Ascending aorta (tissue), 2 donors: ENCODE measurements at regions not wholly inside any gene's neighbourhood (a gene's known extent, or its start where the extent isn't known, plus 50 kb on each side); places are given as distances from the start of the nearest gene placed in this dataset.

Experiments used
- DNase-seq, 2 donors: peaks; one replicate each; pipeline ENCODE4 v3.0.0-alpha.2; 2019; ENCODE audit warnings: low spot score in 2 of 2
- H3K27ac ChIP-seq, 2 donors: fragments of 200-600 bp; sonication (generic); one replicate each; pipeline ENCODE4 v1.5.1; 2016 to 2017; ENCODE audit warnings: mild to moderate bottlenecking in 1 of 2
- H3K27me3 ChIP-seq: fragments of 200-600 bp; sonication (generic); one replicate; pipeline ENCODE4 v1.5.1; 2017
- H3K36me3 ChIP-seq, 2 donors: fragments of 200-600 bp; sonication (generic); one replicate each; pipeline ENCODE4 v1.5.1; 2016
- H3K4me1 ChIP-seq, 2 donors: fragments of 200-600 bp; sonication (generic); one replicate each; pipeline ENCODE4 v1.5.1; 2016 to 2017; ENCODE audit warnings: mild to moderate bottlenecking in 1 of 2
- H3K4me3 ChIP-seq, 2 donors: fragments of 200-600 bp; sonication (generic); one replicate each; pipeline ENCODE4 v1.5.1; 2016 to 2017; ENCODE audit warnings: mild to moderate bottlenecking in 1 of 2
- H3K9me3 ChIP-seq, 2 donors: fragments of 200-600 bp; sonication (generic); one replicate each; pipeline ENCODE4 v1.5.1; 2016
- intact Hi-C: fragments of 100-400 bp; cut with DNase I; formaldehyde crosslinking; loops from one replicate; pipeline ENCODE4 v1.15.1; 2023
- TF ChIP-seq, protein P1 (sequence below), 3 experiments: fragments of 200-600 bp in 2 of 3; fragments of 450-650 bp in 1 of 3; sonication (generic) in 2 of 3; IDR thresholded peaks; one replicate each; pipeline ENCODE4 v1.5.1; 2016 to 2019; ENCODE audit warnings: antibody characterized with exemption in 3 of 3, mild to moderate bottlenecking in 1 of 3, moderate library complexity in 1 of 3

DNA sequence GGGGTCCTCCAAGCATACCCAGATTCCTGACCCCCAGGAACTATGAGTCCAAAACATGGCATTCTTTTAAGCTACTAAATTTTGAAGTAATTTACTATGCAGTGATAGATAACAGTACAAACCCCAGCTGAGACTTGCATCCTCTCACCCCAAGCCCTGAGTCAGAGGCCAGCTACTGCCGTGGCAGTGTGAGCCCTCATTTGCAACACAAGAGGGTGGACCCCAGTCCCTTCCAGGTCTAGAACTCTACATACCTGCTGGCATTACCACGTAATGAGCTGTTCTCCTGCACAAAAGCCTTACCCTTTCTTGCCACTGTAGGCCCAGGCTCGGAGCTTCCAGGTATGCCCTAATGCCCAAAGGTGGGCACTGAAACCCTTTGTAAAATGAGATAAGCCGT lies 108.6 kb upstream of the ERCC6L2 start:
- Histone ChIP-seq H3K27me3 (no peaks in the 10 kb centered on the region), H3K36me3 (no peaks in the 10 kb centered on the region), H3K9me3 (no peaks in the 10 kb centered on the region), H3K4me3 (no peak overlapping the region), H3K27ac (no peak overlapping the region), H3K4me1 (no peaks in the 10 kb centered on the region)
- no peak for DNase-seq
- TF ChIP-seq, protein P1, sequence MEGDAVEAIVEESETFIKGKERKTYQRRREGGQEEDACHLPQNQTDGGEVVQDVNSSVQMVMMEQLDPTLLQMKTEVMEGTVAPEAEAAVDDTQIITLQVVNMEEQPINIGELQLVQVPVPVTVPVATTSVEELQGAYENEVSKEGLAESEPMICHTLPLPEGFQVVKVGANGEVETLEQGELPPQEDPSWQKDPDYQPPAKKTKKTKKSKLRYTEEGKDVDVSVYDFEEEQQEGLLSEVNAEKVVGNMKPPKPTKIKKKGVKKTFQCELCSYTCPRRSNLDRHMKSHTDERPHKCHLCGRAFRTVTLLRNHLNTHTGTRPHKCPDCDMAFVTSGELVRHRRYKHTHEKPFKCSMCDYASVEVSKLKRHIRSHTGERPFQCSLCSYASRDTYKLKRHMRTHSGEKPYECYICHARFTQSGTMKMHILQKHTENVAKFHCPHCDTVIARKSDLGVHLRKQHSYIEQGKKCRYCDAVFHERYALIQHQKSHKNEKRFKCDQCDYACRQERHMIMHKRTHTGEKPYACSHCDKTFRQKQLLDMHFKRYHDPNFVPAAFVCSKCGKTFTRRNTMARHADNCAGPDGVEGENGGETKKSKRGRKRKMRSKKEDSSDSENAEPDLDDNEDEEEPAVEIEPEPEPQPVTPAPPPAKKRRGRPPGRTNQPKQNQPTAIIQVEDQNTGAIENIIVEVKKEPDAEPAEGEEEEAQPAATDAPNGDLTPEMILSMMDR (IDR thresholded peaks at IDR 0.05): no peak
- intact Hi-C loops: no loop called here

GRCh38 chr9:95764533-95765319 lies 110.8 kb upstream of the ERCC6L2 start:
- no peaks in the 10 kb centered on the region for H3K27me3 ChIP-seq
- no peaks in the 10 kb centered on the region for H3K9me3 ChIP-seq
- H3K4me1 ChIP-seq: no peaks in the 10 kb centered on the region
- no peak overlapping the region for H3K4me3 ChIP-seq
- intact Hi-C loops: no loop called here
- DNase-seq: no peak
- TF ChIP-seq, protein P1 (IDR thresholded peaks at IDR 0.05): no peak
- no peaks in the 10 kb centered on the region for H3K36me3 ChIP-seq
- no peak overlapping the region for H3K27ac ChIP-seq

GRCh38 chr9:95763983-95764382 lies 111.5 kb upstream of the ERCC6L2 start:
- Histone ChIP-seq H3K27me3 (no peaks in the 10 kb centered on the region), H3K9me3 (no peaks in the 10 kb centered on the region), H3K4me3 (no peak overlapping the region), H3K4me1 (no peaks in the 10 kb centered on the region), H3K36me3 (no peaks in the 10 kb centered on the region), H3K27ac (no peak overlapping the region)
- intact Hi-C loops: no loop called here
- DNase-seq: no peak
- TF ChIP-seq, protein P1 (IDR thresholded peaks at IDR 0.05): no peak

GRCh38 chr9:95763006-95763405 lies 112.5 kb upstream of the ERCC6L2 start:
- Histone ChIP-seq H3K27ac (no peak overlapping the region), H3K4me3 (no peak overlapping the region), H3K36me3 (no peaks in the 10 kb centered on the region), H3K4me1 (no peaks in the 10 kb centered on the region), H3K27me3 (no peaks in the 10 kb centered on the region), H3K9me3 (no peaks in the 10 kb centered on the region)
- TF ChIP-seq, protein P1 (IDR thresholded peaks at IDR 0.05): no peak
- intact Hi-C loops: no loop called here
- DNase-seq: no peak

DNA sequence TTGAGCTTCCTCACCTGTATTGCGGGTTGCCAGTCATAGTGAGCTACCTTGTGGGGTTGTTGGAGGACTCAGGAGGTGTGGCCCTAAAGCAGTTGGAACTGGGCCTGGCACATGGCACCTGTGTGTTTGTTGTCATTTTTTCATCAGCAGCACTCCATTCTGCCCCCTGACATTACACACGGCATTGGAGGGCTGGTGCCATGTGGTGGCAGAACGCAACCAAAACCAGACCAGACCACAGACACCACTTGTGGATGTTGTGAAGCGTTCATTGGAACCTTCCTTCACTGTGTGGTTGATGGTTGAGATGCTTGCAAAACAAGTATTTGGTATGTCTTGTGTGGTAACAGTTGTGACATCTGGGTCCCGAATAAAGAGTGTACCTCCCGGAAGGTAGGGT lies 113.2 kb upstream of the ERCC6L2 start:
- no peaks in the 10 kb centered on the region for H3K27me3 ChIP-seq
- no peaks in the 10 kb centered on the region for H3K36me3 ChIP-seq
- no peaks in the 10 kb centered on the region for H3K9me3 ChIP-seq
- H3K4me3 ChIP-seq: no peak overlapping the region
- H3K27ac ChIP-seq: no peak overlapping the region
- intact Hi-C loops: no loop called here
- DNase-seq: no peak
- TF ChIP-seq, protein P1 (IDR thresholded peaks at IDR 0.05): no peak
- H3K4me1 ChIP-seq: no peaks in the 10 kb centered on the region
